CD4-positive, alpha-beta T cell treated with Interleukin-17A for 1 hour (primary cell): ENCODE measurements at regions not wholly inside any gene's neighbourhood (a gene's known extent, or its start where the extent isn't known, plus 50 kb on each side); places are given as distances from the start of the nearest gene placed in this dataset.
"Not testable (repeated sequence)": the region's sequence is repeated elsewhere in the genome, so short reads cannot be mapped to it uniquely, and the experiment has no call there.

ENCODE experiments used
- DNase-seq: peaks from one replicate; pipeline ENCODE4 v3.0.0-alpha.2; 2020

- DNase-seq, result no peak
Measured at GRCh38 chr10:109264004-109264403, 659.3 kb downstream of the XPNPEP1 start.

- no peak for DNase-seq
Measured at GRCh38 chr10:109261231-109261630, 662.1 kb downstream of the XPNPEP1 start.

DNA sequence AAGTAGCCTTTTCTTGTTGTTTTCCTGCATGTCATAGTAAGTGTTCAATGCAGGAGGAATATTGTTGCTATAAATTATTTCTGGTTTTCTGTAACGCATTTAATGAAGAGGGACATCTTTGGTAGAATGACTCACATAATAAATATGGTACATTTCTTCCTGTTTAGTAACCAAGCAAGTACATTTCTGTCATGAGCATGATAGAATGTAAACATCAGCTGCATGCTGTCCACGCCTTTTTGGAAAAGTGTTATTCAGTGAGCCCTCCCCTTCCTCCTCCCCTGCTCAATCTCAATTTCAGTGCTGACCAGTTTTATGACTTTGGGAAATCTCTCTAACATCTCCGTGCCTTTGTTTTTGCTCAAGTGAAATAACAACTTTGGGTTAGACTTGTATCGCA is 664.0 kb downstream of the XPNPEP1 start:
- no peak for DNase-seq

- DNase-seq, result no peak
Measured at GRCh38 chr10:109253306-109253705, 670.0 kb downstream of the XPNPEP1 start.

- no peak for DNase-seq
Measured at GRCh38 chr10:109250152-109250551, 673.2 kb downstream of the XPNPEP1 start.

- no peak for DNase-seq
Measured at GRCh38 chr10:109247814-109248213, 675.5 kb downstream of the XPNPEP1 start.

DNA sequence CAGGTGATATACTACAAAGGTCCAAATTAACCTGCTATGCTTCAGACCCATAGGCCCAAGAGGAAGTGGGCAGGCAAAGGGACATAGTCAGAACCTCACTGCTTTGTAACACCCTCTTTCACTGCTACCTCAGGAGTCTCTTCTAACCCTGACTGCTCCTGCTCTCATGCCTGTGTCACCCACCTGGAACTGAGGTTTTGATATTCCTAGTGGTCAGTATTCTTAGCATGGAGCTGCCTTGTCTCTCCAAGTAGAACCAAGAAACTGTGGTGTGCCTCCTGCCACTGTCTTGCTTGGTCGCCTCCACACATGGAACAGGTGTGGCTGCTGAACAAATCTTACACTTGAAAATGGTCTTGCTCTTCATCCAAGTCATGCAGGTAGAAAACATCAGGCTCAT is 677.5 kb downstream of the XPNPEP1 start:
- no peak for DNase-seq

- no peak for DNase-seq
Measured at GRCh38 chr10:109239371-109239770, 683.9 kb downstream of the XPNPEP1 start.

DNA sequence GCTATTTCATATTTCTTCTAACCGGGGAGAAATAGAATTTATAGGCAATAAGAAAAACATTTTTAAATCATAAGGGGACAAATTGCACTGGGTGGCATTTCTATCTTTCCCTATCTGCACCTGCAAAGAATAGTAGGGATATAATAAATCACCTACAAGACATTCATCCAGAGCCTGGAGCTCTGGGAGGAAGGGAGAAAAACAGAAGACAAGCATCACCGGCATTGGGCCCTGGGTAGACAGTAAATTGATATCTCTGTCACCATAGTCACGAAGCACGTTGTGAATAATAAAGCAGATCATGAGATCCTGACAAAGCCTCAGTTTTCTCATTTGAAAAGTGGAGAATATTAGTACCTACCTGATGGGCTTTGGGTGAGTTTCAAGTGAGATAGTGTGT is 685.6 kb downstream of the XPNPEP1 start:
- DNase-seq, result no peak

- no peak for DNase-seq
Measured at GRCh38 chr10:109237050-109237449, 686.3 kb downstream of the XPNPEP1 start.

DNA sequence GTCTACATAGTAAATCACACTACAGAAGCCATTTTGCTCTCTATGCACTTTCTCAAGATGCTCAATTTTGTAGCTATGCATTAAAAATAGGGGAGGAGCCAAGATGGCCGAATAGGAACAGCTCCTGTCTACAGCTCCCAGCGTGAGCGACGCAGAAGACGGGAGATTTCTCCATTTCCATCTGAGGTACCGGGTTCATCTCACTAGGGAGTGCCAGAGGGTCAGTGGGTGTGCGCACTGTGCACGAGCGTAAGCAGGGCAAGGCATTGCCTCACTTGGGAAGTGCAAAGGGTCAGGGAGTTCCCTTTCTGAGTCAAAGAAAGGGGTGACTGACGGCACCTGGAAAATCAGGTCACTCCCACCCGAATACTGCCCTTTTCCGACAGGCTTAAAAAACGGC is 699.8 kb downstream of the XPNPEP1 start:
- DNase-seq, result not testable (repeated sequence)

- DNase-seq, result no peak
Measured at GRCh38 chr10:109219935-109220605, 703.2 kb downstream of the XPNPEP1 start.

DNA sequence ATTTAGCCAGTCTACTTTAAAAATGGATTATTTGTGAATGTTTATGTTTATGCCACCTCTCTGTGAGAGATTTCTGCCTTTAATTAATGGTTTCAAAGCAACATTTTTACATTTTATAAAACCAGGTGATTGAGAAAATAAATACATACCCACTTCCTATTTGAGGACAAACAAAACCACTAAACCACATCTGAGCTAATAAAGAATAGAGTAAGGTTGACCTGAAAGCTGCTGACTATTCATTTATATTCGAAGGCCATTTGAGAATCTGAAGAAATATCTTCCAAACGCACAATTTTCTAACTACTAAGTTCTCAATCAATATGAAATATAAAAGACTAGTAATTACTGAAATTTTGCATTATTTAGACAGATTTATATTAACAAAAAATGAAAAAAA is 705.1 kb downstream of the XPNPEP1 start:
- DNase-seq, result no peak

DNA sequence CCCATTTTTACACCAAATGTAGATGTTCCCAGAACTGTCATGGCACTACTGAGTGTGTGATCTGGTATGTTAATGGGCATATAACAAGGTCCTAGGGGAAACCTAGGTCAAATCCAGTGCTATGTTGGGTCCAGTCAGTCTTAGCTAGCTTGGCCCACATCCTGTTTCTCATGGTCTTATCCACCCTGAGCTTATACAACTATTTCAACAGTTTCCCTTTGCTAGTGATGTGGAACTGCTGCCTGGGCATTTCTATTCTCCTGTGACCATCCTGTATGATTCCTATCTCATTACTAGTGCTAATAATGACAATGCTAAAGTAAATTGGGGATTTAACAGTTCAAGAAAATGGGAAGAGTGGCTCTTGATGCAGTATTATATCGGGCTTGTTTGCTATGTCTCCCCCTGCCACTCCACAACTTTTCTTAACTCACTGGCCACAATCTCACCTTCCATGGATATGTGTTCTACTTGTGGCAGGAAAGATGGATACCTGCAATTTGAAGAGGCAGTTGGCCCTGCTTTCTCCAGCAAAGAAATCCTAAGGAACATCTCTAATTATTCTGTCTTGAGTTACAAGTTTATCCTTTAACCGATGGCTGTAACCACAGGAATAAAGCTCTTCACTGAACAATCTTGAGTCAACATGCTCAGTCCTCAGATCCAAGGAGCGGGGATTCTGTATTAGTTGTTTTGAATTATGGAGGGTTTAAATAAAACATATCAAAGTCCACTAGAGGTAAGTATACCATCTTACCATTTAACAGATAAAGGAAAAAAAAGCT is 707.8 kb downstream of the XPNPEP1 start:
- DNase-seq, result no peak

GRCh38 chr10:109214891-109215290 is 708.4 kb downstream of the XPNPEP1 start:
- not testable (repeated sequence) for DNase-seq

GRCh38 chr10:109207361-109207760 is 716.0 kb downstream of the XPNPEP1 start:
- no peak for DNase-seq

- no peak for DNase-seq
Measured at GRCh38 chr10:109205929-109206585, 717.3 kb downstream of the XPNPEP1 start.

GRCh38 chr10:109203646-109204353 is 719.5 kb downstream of the XPNPEP1 start:
- no peak for DNase-seq

DNA sequence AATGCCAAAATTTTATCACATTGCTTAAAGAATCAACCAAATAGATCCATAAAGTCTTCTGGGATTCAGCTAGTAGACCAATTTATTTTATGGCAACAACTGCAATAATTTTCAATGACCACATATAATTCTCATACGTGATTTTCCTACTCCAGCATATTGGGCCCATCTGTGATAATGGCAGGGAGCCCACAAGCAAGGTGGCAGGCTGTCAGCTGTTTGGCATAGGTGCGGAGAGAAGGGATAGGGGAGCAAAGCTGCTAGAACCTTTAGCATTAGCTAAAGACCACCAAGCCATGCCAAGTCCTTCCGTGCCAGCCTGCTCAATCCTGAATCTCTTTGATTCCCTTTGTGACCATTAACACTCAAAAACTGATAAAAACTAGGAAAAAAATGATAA is 721.2 kb downstream of the XPNPEP1 start:
- DNase-seq, result no peak

DNA sequence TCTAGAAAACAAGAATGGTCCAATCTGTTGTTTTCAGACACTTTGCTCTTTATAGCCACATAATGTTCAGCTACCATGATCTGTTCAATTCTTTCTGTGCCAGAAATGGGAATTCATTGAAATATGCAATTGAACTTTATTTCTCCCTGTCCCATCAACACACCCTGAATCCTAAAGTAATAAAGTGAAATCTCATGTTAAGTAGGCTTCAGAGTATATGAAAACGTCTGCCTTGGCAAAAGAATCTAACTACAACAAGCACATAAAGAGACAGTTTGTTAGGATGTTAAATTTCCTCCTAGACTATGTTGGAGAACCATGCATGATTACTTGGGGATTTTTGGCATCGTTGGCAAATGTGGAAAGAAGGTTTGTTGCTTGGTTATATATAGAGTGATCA is 722.7 kb downstream of the XPNPEP1 start:
- no peak for DNase-seq

DNA sequence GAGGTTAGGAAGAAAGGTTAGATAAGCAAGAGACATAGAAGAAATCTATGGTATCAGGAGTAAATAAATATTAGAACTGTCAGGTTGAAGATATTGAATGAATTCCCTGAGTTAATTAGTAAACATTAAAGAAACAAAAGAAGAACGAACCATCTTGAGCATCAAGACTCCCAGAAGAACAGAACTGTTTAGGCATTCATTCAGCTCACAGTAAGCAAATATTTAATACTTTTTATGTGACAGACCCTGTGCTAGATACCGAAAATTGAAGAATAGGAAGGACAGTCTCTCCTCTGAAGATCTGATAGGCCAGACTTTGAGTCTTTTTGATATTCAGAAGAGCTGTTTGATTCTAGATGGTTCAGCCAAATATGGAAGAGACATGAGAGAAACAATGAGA is 731.5 kb downstream of the XPNPEP1 start:
- DNase-seq, result no peak

GRCh38 chr10:109191341-109191740 is 732.0 kb downstream of the XPNPEP1 start:
- DNase-seq, result no peak

DNA sequence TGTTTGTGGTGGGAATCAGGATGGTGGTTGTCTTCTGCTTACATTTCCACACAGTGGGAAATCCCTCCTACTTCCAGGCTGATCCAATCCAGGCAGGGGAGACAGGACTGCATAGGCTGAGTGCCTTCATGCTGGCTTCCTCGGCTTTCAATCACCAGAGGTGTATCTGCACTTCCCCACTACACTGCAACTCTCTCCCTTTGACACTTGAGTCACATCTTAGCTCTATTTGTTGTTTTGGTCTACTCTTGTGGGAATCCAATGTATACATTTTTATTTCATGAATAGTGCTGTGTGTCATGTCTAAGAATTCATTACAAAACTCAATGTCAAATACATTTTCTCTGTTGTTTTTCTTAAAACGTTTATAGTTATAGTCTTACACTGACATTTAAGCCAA is 735.6 kb downstream of the XPNPEP1 start:
- DNase-seq, result no peak
